ENCODE measurements at regions not wholly inside any gene's neighbourhood (a gene's known extent, or its start where the extent isn't known, plus 50 kb on each side); places are given as distances from the start of the nearest gene placed in this dataset.

DNA sequence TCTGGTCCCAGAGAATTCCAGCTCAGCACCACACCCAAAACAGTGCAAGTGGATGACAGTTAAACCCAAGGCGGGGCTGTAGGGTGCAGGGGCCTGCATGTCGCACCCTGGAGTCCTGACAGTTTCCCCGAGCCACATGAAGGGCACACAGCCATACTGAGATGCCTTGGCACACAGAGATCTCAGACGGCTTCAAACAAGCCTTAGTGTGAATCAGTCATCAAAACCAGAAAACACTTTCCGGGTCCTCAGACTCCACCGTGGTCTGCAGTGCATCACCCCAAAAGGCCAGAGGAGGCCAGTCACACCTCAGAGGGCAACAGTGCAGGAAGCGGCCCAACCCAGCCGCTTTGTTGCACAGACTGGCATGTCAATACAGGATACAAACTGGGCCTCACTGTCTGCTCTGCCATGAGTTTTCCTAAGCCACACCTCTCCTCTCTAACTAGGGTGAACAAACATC is 64.6 kb upstream of the ENPP6 start:
- H3K4me2 ChIP-seq (ENCODE audit: low read length), result peak overlapping the region; percentile 62; the same call in 1 of the 2 replicates
- no peaks in the 10 kb centered on the region for H3K79me2 ChIP-seq (ENCODE audit: insufficient read depth, low read length)
- no peaks in the 10 kb centered on the region for H3K9me3 ChIP-seq (ENCODE audit: low read length)
- peak overlapping the region; percentile 91 for H3K27ac ChIP-seq (ENCODE audit: low read depth, low read length, poor library complexity, severe bottlenecking)
- no peaks in the 10 kb centered on the region for H3K27me3 ChIP-seq (ENCODE audit: insufficient read depth, low read length)
- TF ChIP-seq EZH2 (IDR thresholded peaks at IDR 0.05; ENCODE audit: borderline replicate concordance, low read length), result no peak
- TF ChIP-seq, protein P1, sequence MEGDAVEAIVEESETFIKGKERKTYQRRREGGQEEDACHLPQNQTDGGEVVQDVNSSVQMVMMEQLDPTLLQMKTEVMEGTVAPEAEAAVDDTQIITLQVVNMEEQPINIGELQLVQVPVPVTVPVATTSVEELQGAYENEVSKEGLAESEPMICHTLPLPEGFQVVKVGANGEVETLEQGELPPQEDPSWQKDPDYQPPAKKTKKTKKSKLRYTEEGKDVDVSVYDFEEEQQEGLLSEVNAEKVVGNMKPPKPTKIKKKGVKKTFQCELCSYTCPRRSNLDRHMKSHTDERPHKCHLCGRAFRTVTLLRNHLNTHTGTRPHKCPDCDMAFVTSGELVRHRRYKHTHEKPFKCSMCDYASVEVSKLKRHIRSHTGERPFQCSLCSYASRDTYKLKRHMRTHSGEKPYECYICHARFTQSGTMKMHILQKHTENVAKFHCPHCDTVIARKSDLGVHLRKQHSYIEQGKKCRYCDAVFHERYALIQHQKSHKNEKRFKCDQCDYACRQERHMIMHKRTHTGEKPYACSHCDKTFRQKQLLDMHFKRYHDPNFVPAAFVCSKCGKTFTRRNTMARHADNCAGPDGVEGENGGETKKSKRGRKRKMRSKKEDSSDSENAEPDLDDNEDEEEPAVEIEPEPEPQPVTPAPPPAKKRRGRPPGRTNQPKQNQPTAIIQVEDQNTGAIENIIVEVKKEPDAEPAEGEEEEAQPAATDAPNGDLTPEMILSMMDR (IDR thresholded peaks at IDR 0.05; ENCODE audit: low read length), result peak; percentile 39; the same call in 1 of the 2 replicates
- H3F3A ChIP-seq (ENCODE audit: insufficient read depth, low read length), result no peaks in the 10 kb centered on the region
- H3K4me1 ChIP-seq (ENCODE audit: insufficient read depth, low read length, severe bottlenecking), result peaks cover 67% of the 10 kb centered on the region
- H3K9ac ChIP-seq (ENCODE audit: low read length), result peak overlapping the region; percentile 61
- no peak overlapping the region for H3K4me3 ChIP-seq (ENCODE audit: low read depth, low read length, poor library complexity, severe bottlenecking)
- H2AFZ ChIP-seq (ENCODE audit: low read length), result no peak overlapping the region
- no peaks in the 10 kb centered on the region for H4K20me1 ChIP-seq (ENCODE audit: insufficient read depth, low read length)
- no peaks in the 10 kb centered on the region for H3K36me3 ChIP-seq (ENCODE audit: insufficient read depth, low read length)
- H3K9me2 ChIP-seq (ENCODE audit: low read depth, low read length), result no peaks in the 10 kb centered on the region

DNA sequence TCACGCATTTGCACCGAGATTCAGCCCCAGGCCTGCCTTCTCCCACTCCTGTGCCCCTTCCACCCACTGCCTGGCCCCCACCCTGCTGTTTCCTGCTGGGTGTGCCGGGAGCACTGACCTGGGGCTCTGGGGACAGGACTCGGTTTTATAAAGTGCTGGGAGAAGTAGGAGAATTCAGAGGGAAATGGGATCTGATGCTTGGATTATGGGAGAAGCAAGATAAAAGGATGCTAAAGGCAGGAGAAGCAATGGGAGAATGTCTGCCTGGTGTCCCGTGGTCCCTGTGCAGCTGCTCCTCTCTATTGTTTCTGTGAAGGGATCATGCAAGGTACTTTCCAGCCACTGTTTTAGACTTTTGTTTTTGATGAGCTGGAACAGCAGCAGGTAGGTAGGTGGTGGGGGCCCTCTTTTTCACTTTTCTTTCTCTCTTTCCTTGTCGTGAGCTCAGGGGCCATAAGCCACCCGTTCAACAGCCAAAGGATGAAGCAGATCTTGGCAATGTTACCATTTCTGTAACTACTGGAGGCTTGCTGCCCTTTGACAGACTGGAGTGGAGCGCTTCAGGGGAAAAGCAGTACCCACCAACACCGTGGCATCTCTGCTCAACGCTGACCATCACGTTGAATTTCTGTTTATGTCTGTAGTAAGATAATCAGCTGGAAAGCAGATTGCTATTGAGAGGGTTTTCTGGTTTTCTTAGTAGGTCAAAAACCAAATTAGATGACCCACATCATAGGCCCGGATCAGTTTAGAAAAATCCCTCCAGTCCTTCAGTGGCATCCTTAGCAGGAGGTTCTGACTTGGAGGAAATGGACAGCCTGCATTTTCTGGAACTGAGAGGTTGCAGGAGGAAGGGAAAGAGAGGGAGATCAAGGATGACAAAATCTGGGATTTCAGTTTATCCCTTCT is 63.8 kb upstream of the ENPP6 start:
- H3K4me2 ChIP-seq (ENCODE audit: low read length), result peak overlapping the region; percentile 10; the same call in 1 of the 2 replicates
- peaks cover 59% of the 10 kb centered on the region for H3K4me1 ChIP-seq (ENCODE audit: insufficient read depth, low read length, severe bottlenecking)
- no peak overlapping the region for H3K4me3 ChIP-seq (ENCODE audit: low read depth, low read length, poor library complexity, severe bottlenecking)
- no peaks in the 10 kb centered on the region for H3K9me2 ChIP-seq (ENCODE audit: low read depth, low read length)
- no peaks in the 10 kb centered on the region for H3F3A ChIP-seq (ENCODE audit: insufficient read depth, low read length)
- H2AFZ ChIP-seq (ENCODE audit: low read length), result no peak overlapping the region
- no peaks in the 10 kb centered on the region; the same call in 1 of the 2 replicates for H3K9me3 ChIP-seq (ENCODE audit: low read length)
- no peak for TF ChIP-seq EZH2 (IDR thresholded peaks at IDR 0.05; ENCODE audit: borderline replicate concordance, low read length)
- TF ChIP-seq, protein P1 (IDR thresholded peaks at IDR 0.05; ENCODE audit: low read length), result no peak
- H4K20me1 ChIP-seq (ENCODE audit: insufficient read depth, low read length), result no peaks in the 10 kb centered on the region
- no peaks in the 10 kb centered on the region for H3K79me2 ChIP-seq (ENCODE audit: insufficient read depth, low read length)
- H3K27ac ChIP-seq (ENCODE audit: low read depth, low read length, poor library complexity, severe bottlenecking), result peak overlapping the region; percentile 91
- H3K36me3 ChIP-seq (ENCODE audit: insufficient read depth, low read length), result no peaks in the 10 kb centered on the region; the same call in 1 of the 2 replicates
- H3K9ac ChIP-seq (ENCODE audit: low read length), result peak overlapping the region; percentile 61
- H3K27me3 ChIP-seq (ENCODE audit: insufficient read depth, low read length), result no peaks in the 10 kb centered on the region

DNA sequence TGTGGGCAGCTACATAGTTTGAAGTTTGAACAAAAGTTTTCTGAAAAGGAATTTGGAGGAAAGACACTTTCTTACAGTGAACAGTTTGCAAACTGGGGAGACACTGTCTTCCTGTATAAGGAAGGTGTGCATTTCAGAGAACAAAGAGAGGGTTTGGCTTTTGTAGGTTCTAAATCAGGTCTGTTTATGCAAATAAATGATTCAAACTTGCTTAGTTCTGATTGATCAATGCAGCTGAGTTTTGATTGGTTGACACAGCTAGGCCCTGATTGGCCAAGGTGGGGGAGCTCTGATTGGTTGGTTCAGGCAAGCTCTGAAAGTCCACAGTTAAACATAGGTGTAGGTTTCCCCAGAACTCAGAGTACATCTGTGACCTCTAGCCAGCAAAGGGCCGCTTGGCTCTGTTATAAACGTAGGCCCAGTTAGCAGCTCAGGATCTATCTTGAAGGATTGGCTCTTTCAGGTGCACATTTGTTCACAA is 63.0 kb upstream of the ENPP6 start:
- Histone ChIP-seq H2AFZ (ENCODE audit: low read length) (no peak overlapping the region), H3K4me2 (ENCODE audit: low read length) (no peak overlapping the region), H3K4me1 (ENCODE audit: insufficient read depth, low read length, severe bottlenecking) (peaks cover 54% of the 10 kb centered on the region)

More for the DNA sequence above, 63.0 kb upstream of the ENPP6 start:
- Histone ChIP-seq H3K4me3 (ENCODE audit: low read depth, low read length, poor library complexity, severe bottlenecking) (no peak overlapping the region), H3K79me2 (ENCODE audit: insufficient read depth, low read length) (no peaks in the 10 kb centered on the region), H3F3A (ENCODE audit: insufficient read depth, low read length) (no peaks in the 10 kb centered on the region), H3K9me3 (ENCODE audit: low read length) (no peaks in the 10 kb centered on the region; the same call in 1 of the 2 replicates), H3K27me3 (ENCODE audit: insufficient read depth, low read length) (no peaks in the 10 kb centered on the region), H3K9me2 (ENCODE audit: low read depth, low read length) (no peaks in the 10 kb centered on the region), H3K9ac (ENCODE audit: low read length) (no peak overlapping the region), H3K27ac (ENCODE audit: low read depth, low read length, poor library complexity, severe bottlenecking) (peak overlapping the region; percentile 91), H4K20me1 (ENCODE audit: insufficient read depth, low read length) (no peaks in the 10 kb centered on the region), H3K36me3 (ENCODE audit: insufficient read depth, low read length) (no peaks in the 10 kb centered on the region; the same call in 1 of the 2 replicates)
- TF ChIP-seq, protein P1 (IDR thresholded peaks at IDR 0.05; ENCODE audit: low read length), result no peak
- TF ChIP-seq EZH2 (IDR thresholded peaks at IDR 0.05; ENCODE audit: borderline replicate concordance, low read length), result no peak
